SK-N-SH treated with all-trans-retinoic acid at 6 μM for 48 hours (cell line): ENCODE measurements at regions not wholly inside any gene's neighbourhood (a gene's known extent, or its start where the extent isn't known, plus 50 kb on each side); places are given as distances from the start of the nearest gene placed in this dataset.
A peak's percentile ranks its signal among the peaks of the same experiment; 100 is the strongest.

Experiments used
- ATAC-seq: fragments of 200-7000 bp; cut with Tn5 transposase; 3 replicates; pipeline ENCODE4 v1.9.1; 2020; ENCODE audit warnings: mild to moderate bottlenecking, moderate library complexity
- ARNTL ChIP-seq: fragments of 450-650 bp; formaldehyde crosslinking; IDR thresholded peaks from 2 replicates; pipeline ENCODE4 v1.5.0; 2020; ENCODE audit warnings: low read depth, mild to moderate bottlenecking, moderate library complexity, borderline replicate concordance
- BACH2 ChIP-seq: fragments of 250-450 bp; sonication (Bioruptor Pico); IDR thresholded peaks from 2 replicates; pipeline ENCODE4 v1.9.0; 2021; ENCODE audit warnings: mild to moderate bottlenecking, borderline replicate concordance
- CSDC2 ChIP-seq: fragments of 250-450 bp; sonication (Bioruptor Pico); IDR thresholded peaks from 2 replicates; pipeline ENCODE4 v1.5.0; 2020; ENCODE audit warnings: mild to moderate bottlenecking, moderate library complexity
- GLIS3 ChIP-seq: fragments of 250-450 bp; sonication (Bioruptor Pico); IDR thresholded peaks from 2 replicates; pipeline ENCODE4 v1.5.0; 2020; ENCODE audit warnings: mild to moderate bottlenecking, moderate library complexity
- ISL1 ChIP-seq: fragments of 250-450 bp; sonication (Bioruptor Pico); IDR thresholded peaks from 2 replicates; pipeline ENCODE4 v2.1.2; 2022; ENCODE audit warnings: mild to moderate bottlenecking, moderate library complexity
- PPARA ChIP-seq: fragments of 250-450 bp; sonication (Bioruptor Pico); IDR thresholded peaks from 2 replicates; pipeline ENCODE4 v1.5.0; 2020; ENCODE audit warnings: mild to moderate bottlenecking, borderline replicate concordance
- RARB ChIP-seq: fragments of 250-450 bp; sonication (Bioruptor Pico); IDR thresholded peaks from 2 replicates; pipeline ENCODE4 v1.8.0; 2021; ENCODE audit warnings: mild to moderate bottlenecking, moderate library complexity
- SNAI2 ChIP-seq: fragments of 250-450 bp; sonication (Bioruptor Pico); IDR thresholded peaks from 2 replicates; pipeline ENCODE4 v1.5.0; 2020; ENCODE audit warnings: mild to moderate bottlenecking, moderate library complexity
- TCF4 ChIP-seq: fragments of 250-450 bp; sonication (Bioruptor Pico); IDR thresholded peaks from 2 replicates; pipeline ENCODE4 v1.8.0; 2021; ENCODE audit warnings: mild to moderate bottlenecking, moderate library complexity, borderline replicate concordance
- ZC3H10 ChIP-seq: fragments of 250-450 bp; sonication (Bioruptor Pico); IDR thresholded peaks from 2 replicates; pipeline ENCODE4 v1.5.1; 2021; ENCODE audit warnings: mild to moderate bottlenecking, moderate library complexity
- ZFP3 ChIP-seq: fragments of 250-450 bp; sonication (Bioruptor Pico); IDR thresholded peaks from 2 replicates; pipeline ENCODE4 v1.5.0; 2020; ENCODE audit warnings: mild to moderate bottlenecking, moderate library complexity
- ZFP30 ChIP-seq: fragments of 450-650 bp; formaldehyde crosslinking; IDR thresholded peaks from 2 replicates; pipeline ENCODE4 v1.5.0; 2022; ENCODE audit warnings: mild to moderate bottlenecking, moderate library complexity
- ZNF565 ChIP-seq: fragments of 450-650 bp; formaldehyde crosslinking; conservative IDR thresholded peaks from 2 replicates; pipeline ENCODE4 v1.5.0; 2020; ENCODE audit warnings: low read depth, mild to moderate bottlenecking, moderate library complexity
- ZNF70 ChIP-seq: fragments of 450-650 bp; formaldehyde crosslinking; IDR thresholded peaks from 2 replicates; pipeline ENCODE4 v1.5.0; 2020; ENCODE audit warnings: mild to moderate bottlenecking, moderate library complexity
- TF ChIP-seq, protein P1 (sequence below): fragments of 250-450 bp; sonication (Bioruptor Pico); IDR thresholded peaks from 2 replicates; pipeline ENCODE4 v1.8.0; 2020; ENCODE audit warnings: mild to moderate bottlenecking, moderate library complexity, borderline replicate concordance
- TF ChIP-seq, protein P2 (sequence below): fragments of 250-450 bp; sonication (Bioruptor Pico); IDR thresholded peaks from 2 replicates; pipeline ENCODE4 v1.5.0; 2020; ENCODE audit warnings: mild to moderate bottlenecking, moderate library complexity
- TF ChIP-seq, protein P3 (sequence below): fragments of 250-450 bp; sonication (Bioruptor Pico); IDR thresholded peaks from 2 replicates; pipeline ENCODE4 v1.5.1; 2021; ENCODE audit warnings: mild to moderate bottlenecking, moderate library complexity
- TF ChIP-seq, protein P4 (sequence below): fragments of 250-450 bp; sonication (Bioruptor Pico); IDR thresholded peaks from 2 replicates; pipeline ENCODE4 v1.5.1; 2020; ENCODE audit warnings: low read depth, mild to moderate bottlenecking, moderate library complexity

DNA sequence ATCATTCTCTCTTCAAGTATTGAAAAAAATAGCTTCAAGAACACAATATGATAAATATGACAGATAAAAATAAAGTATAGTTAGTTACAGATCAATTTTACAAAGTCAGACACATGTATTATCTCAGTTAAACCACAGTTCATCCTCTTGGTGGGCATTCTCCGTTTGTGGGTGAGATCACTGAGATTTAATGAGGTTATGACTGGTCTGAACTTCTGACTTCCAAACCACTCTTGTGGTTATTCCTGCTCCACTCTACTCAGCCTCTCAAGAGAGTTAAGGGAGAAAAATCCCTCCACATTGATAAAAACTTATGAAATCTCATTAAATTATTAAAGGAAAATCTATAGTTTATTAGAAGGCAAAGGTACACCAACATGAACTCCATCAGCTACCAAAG, 229.9 kb upstream of the LRTM1 start:
- no peak for ATAC-seq
- TF ChIP-seq PPARA (CRISPR knock-in tag) (no peak), ISL1 (CRISPR knock-in tag) (no peak), ZNF565 (CRISPR knock-in tag) (no peak), ZFP3 (CRISPR knock-in tag) (no peak), CSDC2 (no peak), TCF4 (CRISPR knock-in tag) (no peak), SNAI2 (CRISPR knock-in tag) (no peak)

DNA sequence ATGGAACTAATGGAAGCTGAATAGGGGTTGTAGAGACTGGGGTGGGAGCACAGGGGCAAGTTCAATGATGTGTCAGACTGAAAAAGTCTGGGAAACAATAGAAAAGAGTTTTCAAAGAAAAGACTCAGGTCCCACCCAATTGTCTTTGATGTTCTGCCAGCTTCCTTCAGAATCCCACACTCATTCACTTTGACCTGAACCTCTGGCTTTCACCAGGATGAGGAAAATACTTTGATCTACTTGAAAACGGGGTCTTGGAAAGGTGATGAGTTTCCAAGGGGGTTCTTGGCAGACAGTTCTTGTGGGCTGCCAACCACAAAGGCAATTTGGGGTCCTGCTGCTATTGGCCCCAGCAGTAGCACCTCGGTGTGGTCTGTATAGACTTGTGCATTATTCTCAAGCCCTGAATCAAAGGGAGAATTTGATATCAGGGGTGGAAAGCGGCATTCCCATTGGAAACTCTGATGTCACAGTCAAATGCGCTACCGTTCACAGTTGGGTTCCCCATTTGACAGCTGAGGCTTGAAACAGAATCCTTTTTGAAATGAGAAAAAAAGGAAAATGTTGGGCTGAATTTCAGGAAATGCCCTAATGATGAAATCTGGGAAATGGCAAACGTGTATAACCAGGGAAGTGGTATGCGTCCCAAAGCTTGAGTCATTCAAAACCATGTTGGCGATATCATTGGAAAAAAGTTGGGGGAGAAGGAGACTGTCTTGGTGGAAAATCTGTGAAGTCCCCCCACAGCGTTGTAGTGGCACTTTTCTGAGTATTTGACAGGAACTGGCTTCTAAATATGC, 229.2 kb upstream of the LRTM1 start:
- ATAC-seq = no peak
- TF ChIP-seq ARNTL (CRISPR knock-in tag) = no peak
- TF ChIP-seq RARB = no peak
- TF ChIP-seq ZNF70 (CRISPR knock-in tag) = no peak
- no peak for TF ChIP-seq CSDC2
- no peak for TF ChIP-seq ZNF565 (CRISPR knock-in tag)
- TF ChIP-seq, protein P1, sequence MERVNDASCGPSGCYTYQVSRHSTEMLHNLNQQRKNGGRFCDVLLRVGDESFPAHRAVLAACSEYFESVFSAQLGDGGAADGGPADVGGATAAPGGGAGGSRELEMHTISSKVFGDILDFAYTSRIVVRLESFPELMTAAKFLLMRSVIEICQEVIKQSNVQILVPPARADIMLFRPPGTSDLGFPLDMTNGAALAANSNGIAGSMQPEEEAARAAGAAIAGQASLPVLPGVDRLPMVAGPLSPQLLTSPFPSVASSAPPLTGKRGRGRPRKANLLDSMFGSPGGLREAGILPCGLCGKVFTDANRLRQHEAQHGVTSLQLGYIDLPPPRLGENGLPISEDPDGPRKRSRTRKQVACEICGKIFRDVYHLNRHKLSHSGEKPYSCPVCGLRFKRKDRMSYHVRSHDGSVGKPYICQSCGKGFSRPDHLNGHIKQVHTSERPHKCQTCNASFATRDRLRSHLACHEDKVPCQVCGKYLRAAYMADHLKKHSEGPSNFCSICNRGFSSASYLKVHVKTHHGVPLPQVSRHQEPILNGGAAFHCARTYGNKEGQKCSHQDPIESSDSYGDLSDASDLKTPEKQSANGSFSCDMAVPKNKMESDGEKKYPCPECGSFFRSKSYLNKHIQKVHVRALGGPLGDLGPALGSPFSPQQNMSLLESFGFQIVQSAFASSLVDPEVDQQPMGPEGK (CRISPR knock-in tag) = no peak
- TF ChIP-seq ZFP3 (CRISPR knock-in tag) = no peak
- TF ChIP-seq, protein P2, sequence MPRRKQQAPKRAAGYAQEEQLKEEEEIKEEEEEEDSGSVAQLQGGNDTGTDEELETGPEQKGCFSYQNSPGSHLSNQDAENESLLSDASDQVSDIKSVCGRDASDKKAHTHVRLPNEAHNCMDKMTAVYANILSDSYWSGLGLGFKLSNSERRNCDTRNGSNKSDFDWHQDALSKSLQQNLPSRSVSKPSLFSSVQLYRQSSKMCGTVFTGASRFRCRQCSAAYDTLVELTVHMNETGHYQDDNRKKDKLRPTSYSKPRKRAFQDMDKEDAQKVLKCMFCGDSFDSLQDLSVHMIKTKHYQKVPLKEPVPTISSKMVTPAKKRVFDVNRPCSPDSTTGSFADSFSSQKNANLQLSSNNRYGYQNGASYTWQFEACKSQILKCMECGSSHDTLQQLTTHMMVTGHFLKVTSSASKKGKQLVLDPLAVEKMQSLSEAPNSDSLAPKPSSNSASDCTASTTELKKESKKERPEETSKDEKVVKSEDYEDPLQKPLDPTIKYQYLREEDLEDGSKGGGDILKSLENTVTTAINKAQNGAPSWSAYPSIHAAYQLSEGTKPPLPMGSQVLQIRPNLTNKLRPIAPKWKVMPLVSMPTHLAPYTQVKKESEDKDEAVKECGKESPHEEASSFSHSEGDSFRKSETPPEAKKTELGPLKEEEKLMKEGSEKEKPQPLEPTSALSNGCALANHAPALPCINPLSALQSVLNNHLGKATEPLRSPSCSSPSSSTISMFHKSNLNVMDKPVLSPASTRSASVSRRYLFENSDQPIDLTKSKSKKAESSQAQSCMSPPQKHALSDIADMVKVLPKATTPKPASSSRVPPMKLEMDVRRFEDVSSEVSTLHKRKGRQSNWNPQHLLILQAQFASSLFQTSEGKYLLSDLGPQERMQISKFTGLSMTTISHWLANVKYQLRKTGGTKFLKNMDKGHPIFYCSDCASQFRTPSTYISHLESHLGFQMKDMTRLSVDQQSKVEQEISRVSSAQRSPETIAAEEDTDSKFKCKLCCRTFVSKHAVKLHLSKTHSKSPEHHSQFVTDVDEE = no peak
- TF ChIP-seq ZC3H10 = no peak
- TF ChIP-seq, protein P3, sequence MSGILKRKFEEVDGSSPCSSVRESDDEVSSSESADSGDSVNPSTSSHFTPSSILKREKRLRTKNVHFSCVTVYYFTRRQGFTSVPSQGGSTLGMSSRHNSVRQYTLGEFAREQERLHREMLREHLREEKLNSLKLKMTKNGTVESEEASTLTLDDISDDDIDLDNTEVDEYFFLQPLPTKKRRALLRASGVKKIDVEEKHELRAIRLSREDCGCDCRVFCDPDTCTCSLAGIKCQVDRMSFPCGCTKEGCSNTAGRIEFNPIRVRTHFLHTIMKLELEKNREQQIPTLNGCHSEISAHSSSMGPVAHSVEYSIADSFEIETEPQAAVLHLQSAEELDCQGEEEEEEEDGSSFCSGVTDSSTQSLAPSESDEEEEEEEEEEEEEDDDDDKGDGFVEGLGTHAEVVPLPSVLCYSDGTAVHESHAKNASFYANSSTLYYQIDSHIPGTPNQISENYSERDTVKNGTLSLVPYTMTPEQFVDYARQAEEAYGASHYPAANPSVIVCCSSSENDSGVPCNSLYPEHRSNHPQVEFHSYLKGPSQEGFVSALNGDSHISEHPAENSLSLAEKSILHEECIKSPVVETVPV (CRISPR knock-in tag) = no peak
- TF ChIP-seq, protein P4, sequence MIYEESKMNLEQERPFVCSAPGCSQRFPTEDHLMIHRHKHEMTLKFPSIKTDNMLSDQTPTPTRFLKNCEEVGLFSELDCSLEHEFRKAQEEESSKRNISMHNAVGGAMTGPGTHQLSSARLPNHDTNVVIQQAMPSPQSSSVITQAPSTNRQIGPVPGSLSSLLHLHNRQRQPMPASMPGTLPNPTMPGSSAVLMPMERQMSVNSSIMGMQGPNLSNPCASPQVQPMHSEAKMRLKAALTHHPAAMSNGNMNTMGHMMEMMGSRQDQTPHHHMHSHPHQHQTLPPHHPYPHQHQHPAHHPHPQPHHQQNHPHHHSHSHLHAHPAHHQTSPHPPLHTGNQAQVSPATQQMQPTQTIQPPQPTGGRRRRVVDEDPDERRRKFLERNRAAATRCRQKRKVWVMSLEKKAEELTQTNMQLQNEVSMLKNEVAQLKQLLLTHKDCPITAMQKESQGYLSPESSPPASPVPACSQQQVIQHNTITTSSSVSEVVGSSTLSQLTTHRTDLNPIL (CRISPR knock-in tag) = no peak
- no peak for TF ChIP-seq ZFP30 (CRISPR knock-in tag)
- TF ChIP-seq BACH2 (CRISPR knock-in tag) = no peak
- TF ChIP-seq GLIS3 = no peak

DNA sequence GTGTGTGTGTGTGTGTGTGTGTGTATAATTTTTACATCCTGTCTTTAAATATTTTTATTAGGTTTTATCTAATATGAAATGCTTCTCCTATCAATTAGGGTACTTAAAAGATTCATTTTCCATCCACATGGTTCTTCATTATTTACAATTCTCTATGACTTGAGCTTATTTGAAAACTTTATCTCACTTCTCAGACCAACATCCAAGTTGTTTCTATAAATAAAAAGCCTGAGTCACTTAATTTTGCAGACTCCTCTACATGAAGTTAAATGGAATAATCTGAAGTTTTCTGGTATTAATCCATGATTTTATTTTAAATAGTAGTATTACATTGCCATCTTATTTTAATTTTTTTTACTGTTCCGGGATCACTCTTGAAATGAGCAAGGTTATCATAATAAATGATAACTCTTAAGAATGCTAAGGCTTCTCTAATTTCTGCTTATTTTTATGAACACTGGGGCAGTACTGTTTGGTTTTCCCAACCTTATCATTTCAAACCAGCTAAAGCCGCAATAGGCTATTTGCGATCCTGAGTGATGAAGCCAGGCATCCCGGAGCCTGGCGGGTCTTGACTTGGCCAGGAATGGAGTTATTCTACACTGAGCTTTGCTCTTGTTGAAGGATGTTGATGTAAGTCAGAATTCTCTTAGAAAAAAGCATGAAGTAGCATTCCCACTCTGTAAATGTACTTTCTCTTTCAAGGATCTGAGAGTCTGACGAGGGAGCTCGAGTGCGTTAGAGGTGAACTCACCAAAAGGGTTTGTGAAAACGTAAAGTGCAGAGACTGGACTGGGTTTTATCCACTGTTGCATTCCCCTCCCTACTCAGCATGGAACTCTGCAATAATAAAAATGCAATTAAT, 220.2 kb upstream of the LRTM1 start:
- peak; percentile 8; the same call in 1 of the 3 replicates for ATAC-seq

More for the DNA sequence above, 220.2 kb upstream of the LRTM1 start:
- TF ChIP-seq, protein P3 (CRISPR knock-in tag) = no peak
- TF ChIP-seq ISL1 (CRISPR knock-in tag) = peak; percentile 55
- TF ChIP-seq ZFP30 (CRISPR knock-in tag) = no peak
- no peak for TF ChIP-seq PPARA (CRISPR knock-in tag)
